ENCODE measurements at regions not wholly inside any gene's neighbourhood (a gene's known extent, or its start where the extent isn't known, plus 50 kb on each side); places are given as distances from the start of the nearest gene placed in this dataset.
A peak's percentile ranks its signal among the peaks of the same experiment; 100 is the strongest.
"Not testable (repeated sequence)": the region's sequence is repeated elsewhere in the genome, so short reads cannot be mapped to it uniquely, and the experiment has no call there.

DNA sequence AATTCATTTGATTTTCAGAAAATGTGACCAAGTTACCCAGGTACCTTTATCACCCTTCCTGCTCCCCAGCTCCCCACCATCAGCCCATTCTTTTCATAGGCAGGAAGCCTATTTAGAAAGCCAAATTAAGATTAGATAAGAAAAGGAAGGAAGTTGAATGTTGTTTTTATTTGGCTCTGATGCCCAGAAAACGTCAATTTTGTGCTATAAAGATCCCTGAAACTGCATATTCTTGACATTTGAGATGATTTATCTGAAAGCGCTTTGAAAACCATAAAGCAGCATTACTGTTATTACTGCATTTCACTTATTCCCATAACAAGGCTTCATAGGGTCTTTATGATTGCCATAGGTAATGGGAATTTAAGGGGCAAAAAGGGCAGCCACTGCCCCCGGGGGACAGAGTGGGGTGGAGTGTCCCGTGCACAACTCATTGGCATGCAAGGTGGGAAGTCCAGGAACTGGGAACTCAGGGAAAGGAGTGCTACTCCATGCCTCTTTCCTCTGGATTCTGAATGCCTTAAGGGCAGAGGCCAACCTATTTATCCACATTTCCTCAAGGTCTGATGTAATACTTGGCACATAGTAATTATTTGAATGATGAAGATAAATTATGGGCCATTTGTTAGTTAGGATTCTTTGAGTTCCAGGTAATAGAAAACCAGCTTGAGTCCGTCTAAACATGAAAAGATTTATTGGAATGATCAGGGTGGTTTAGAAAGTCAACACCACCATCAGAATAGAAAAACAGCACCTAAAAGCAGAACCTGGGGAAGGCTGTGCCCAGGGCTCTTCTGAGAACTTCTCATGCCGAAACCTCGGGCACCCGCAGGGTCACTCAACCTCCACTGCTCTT, 100.6 kb upstream of the ELMO1 start:
- Histone ChIP-seq H3K79me2 (ENCODE audit: control insufficient read depth, insufficient read depth, low read length) (no peaks in the 10 kb centered on the region), H2AK5ac (ENCODE audit: low read length) (no peak overlapping the region), H4K8ac (ENCODE audit: low read depth, low read length) (no peak overlapping the region), H4K5ac (ENCODE audit: low read length) (no peak overlapping the region), H2BK15ac (replicated peaks; ENCODE audit: low read depth) (no peak overlapping the region), H3K23ac (ENCODE audit: low read length) (no peak overlapping the region), H3K9ac (ENCODE audit: low read length) (no peak overlapping the region), H3K4me1 (ENCODE audit: control insufficient read depth, low read depth, low read length) (peaks cover 10% of the 10 kb centered on the region), H2BK5ac (ENCODE audit: low read length) (peak overlapping the region; percentile 47), H3K27ac (ENCODE audit: low read depth, low read length) (no peak overlapping the region), H3K79me1 (ENCODE audit: low read length) (no peaks in the 10 kb centered on the region), H3K18ac (ENCODE audit: low read length) (no peak overlapping the region), H3K4me2 (ENCODE audit: low read length) (no peak overlapping the region), H3K36me3 (ENCODE audit: control insufficient read depth, insufficient read depth, low read length) (no peaks in the 10 kb centered on the region), H2BK120ac (ENCODE audit: low read depth, low read length) (no peak overlapping the region), H3K27me3 (ENCODE audit: insufficient read depth, low read length, poor library complexity) (no peaks in the 10 kb centered on the region), H3K4me3 (ENCODE audit: low read length) (no peak overlapping the region), H3K4ac (ENCODE audit: low read depth, low read length) (no peak overlapping the region), H3K56ac (ENCODE audit: low read length) (peak overlapping the region; percentile 56)
- DNase-seq = no peak
- WGBS (ENCODE audit: extremely low coverage, insufficient coverage, low lambda C conversion rate) = no CpG with 5 or more reads among the region's 8 CpGs

DNA sequence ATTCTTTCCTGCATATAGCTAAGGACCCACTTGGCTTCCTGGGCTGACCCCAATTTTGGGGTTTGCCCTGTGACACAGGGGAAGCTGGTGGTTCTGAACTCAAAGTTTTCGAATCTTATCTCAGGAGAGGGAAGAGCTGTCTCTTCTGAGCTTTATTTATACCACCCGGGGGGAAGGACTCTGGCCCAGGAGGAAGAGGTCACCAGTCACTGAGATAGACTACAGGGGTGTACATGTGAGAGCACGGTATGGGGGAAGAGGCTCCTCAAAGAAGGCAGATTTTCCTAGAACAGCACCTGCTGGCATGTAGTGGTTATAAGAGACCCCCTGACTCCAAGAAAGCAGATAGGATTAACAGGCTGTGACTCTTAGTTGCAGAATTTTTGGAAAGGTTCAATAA, 101.8 kb upstream of the ELMO1 start:
- no peak overlapping the region for H3K4me3 ChIP-seq (ENCODE audit: low read length)
- no peak overlapping the region for H3K27ac ChIP-seq (ENCODE audit: low read depth, low read length)
- DNase-seq = no peak
- H3K4ac ChIP-seq (ENCODE audit: low read depth, low read length) = no peak overlapping the region
- H2BK15ac ChIP-seq (replicated peaks; ENCODE audit: low read depth) = no peak overlapping the region
- no peaks in the 10 kb centered on the region for H3K27me3 ChIP-seq (ENCODE audit: insufficient read depth, low read length, poor library complexity)
- H2BK120ac ChIP-seq (ENCODE audit: low read depth, low read length) = no peak overlapping the region
- H3K56ac ChIP-seq (ENCODE audit: low read length) = no peak overlapping the region
- no peak overlapping the region for H2AK5ac ChIP-seq (ENCODE audit: low read length)
- H4K5ac ChIP-seq (ENCODE audit: low read length) = no peak overlapping the region
- no peak overlapping the region for H3K18ac ChIP-seq (ENCODE audit: low read length)
- no peak overlapping the region for H3K9ac ChIP-seq (ENCODE audit: low read length)
- no peaks in the 10 kb centered on the region for H3K79me2 ChIP-seq (ENCODE audit: control insufficient read depth, insufficient read depth, low read length)
- no peak overlapping the region for H3K23ac ChIP-seq (ENCODE audit: low read length)
- no peak overlapping the region for H4K8ac ChIP-seq (ENCODE audit: low read depth, low read length)
- no peak overlapping the region for H3K4me2 ChIP-seq (ENCODE audit: low read length)
- H3K4me1 ChIP-seq (ENCODE audit: control insufficient read depth, low read depth, low read length) = peaks cover 10% of the 10 kb centered on the region
- no peaks in the 10 kb centered on the region for H3K36me3 ChIP-seq (ENCODE audit: control insufficient read depth, insufficient read depth, low read length)
- WGBS (ENCODE audit: extremely low coverage, insufficient coverage, low lambda C conversion rate) = no CpG with 5 or more reads among the region's 3 CpGs
- H3K79me1 ChIP-seq (ENCODE audit: low read length) = no peaks in the 10 kb centered on the region
- H2BK5ac ChIP-seq (ENCODE audit: low read length) = no peak overlapping the region

DNA sequence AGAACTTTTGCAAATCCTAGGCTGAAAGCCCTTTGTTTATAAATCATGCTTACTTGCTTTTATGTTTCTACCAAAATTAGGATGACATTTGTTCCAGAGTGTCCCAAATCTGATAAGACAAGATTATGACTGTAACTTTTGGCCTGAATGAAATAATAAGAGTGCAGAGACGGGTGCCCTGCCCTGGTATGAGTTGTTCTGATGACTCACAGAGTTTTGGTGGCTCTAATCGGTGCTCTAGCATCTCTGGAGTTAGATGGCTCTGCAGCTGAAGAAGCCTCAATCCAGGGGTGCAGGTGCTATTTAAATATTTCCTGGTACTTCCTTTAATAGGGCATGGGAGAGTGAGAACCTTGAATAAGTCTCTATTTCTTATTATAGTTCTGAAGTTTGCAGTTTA, 102.2 kb upstream of the ELMO1 start:
- Histone ChIP-seq H3K56ac (ENCODE audit: low read length) (no peak overlapping the region), H3K27ac (ENCODE audit: low read depth, low read length) (no peak overlapping the region), H3K4ac (ENCODE audit: low read depth, low read length) (no peak overlapping the region), H4K5ac (ENCODE audit: low read length) (no peak overlapping the region), H3K27me3 (ENCODE audit: insufficient read depth, low read length, poor library complexity) (no peaks in the 10 kb centered on the region), H4K8ac (ENCODE audit: low read depth, low read length) (no peak overlapping the region), H2AK5ac (ENCODE audit: low read length) (no peak overlapping the region), H3K79me2 (ENCODE audit: control insufficient read depth, insufficient read depth, low read length) (no peaks in the 10 kb centered on the region), H3K4me3 (ENCODE audit: low read length) (no peak overlapping the region), H2BK5ac (ENCODE audit: low read length) (no peak overlapping the region), H3K9ac (ENCODE audit: low read length) (no peak overlapping the region), H3K4me2 (ENCODE audit: low read length) (no peak overlapping the region), H3K18ac (ENCODE audit: low read length) (no peak overlapping the region), H3K79me1 (ENCODE audit: low read length) (no peaks in the 10 kb centered on the region), H2BK120ac (ENCODE audit: low read depth, low read length) (no peak overlapping the region), H3K4me1 (ENCODE audit: control insufficient read depth, low read depth, low read length) (peaks cover 10% of the 10 kb centered on the region), H3K23ac (ENCODE audit: low read length) (no peak overlapping the region), H3K36me3 (ENCODE audit: control insufficient read depth, insufficient read depth, low read length) (no peaks in the 10 kb centered on the region), H2BK15ac (replicated peaks; ENCODE audit: low read depth) (no peak overlapping the region)
- no peak for DNase-seq
- WGBS (ENCODE audit: extremely low coverage, insufficient coverage, low lambda C conversion rate) = no CpG with 5 or more reads among the region's 2 CpGs

DNA sequence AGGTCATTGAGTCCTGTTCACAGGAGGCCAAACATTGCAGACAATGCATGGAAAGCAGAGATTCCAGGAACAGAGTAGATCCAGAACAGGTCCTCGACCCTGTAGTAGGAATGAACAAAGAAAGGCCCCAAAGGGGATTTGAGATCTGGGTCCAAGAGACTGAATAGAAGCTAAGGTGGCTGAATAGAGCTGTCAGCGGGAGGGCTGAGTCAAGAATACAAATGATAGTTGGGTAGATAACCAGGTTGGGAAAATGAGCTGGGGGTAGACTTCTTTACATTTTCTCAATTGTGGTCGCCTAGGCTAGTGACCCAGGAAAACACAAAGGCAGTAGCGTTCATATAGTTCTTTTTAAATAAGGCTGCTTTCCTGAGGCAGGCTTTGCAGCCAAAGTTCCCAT, 103.4 kb upstream of the ELMO1 start:
- Histone ChIP-seq H3K4me3 (ENCODE audit: low read length) (no peak overlapping the region), H2AK5ac (ENCODE audit: low read length) (no peak overlapping the region), H3K79me2 (ENCODE audit: control insufficient read depth, insufficient read depth, low read length) (no peaks in the 10 kb centered on the region), H3K27me3 (ENCODE audit: insufficient read depth, low read length, poor library complexity) (no peaks in the 10 kb centered on the region), H3K27ac (ENCODE audit: low read depth, low read length) (peak overlapping the region; percentile 7), H3K18ac (ENCODE audit: low read length) (no peak overlapping the region), H3K4me2 (ENCODE audit: low read length) (no peak overlapping the region), H3K79me1 (ENCODE audit: low read length) (no peaks in the 10 kb centered on the region), H3K9ac (ENCODE audit: low read length) (no peak overlapping the region), H3K23ac (ENCODE audit: low read length) (no peak overlapping the region), H4K5ac (ENCODE audit: low read length) (no peak overlapping the region), H2BK120ac (ENCODE audit: low read depth, low read length) (no peak overlapping the region), H2BK5ac (ENCODE audit: low read length) (no peak overlapping the region), H4K8ac (ENCODE audit: low read depth, low read length) (no peak overlapping the region), H3K4ac (ENCODE audit: low read depth, low read length) (no peak overlapping the region), H2BK15ac (replicated peaks; ENCODE audit: low read depth) (no peak overlapping the region), H3K36me3 (ENCODE audit: control insufficient read depth, insufficient read depth, low read length) (no peaks in the 10 kb centered on the region), H3K4me1 (ENCODE audit: control insufficient read depth, low read depth, low read length) (peaks cover 9% of the 10 kb centered on the region), H3K56ac (ENCODE audit: low read length) (no peak overlapping the region)
- WGBS (ENCODE audit: extremely low coverage, insufficient coverage, low lambda C conversion rate) = no CpG with 5 or more reads among the region's 4 CpGs
- peak; percentile 50 for DNase-seq

DNA sequence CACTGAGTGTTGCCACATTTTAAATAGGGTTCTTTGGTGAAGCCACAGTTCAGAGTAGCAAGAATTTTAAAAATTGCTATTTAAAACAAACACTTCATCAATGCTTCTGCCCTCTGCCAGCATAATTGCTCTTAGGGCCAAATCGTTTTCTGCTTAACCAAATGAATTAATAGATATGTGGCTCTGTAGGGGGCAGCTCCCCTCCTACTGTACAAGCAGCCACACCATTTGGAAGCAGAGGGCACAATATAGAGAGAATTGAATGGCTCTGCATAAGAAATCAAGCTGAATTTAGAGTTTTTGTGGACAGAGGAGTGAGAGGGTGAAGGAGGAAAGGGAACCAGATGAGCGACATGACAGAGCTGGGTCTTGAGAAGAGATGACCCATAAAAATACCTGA, 103.8 kb upstream of the ELMO1 start:
- not testable (repeated sequence) for H4K5ac ChIP-seq (ENCODE audit: low read length); H2AK5ac ChIP-seq (ENCODE audit: low read length); H3K36me3 ChIP-seq (ENCODE audit: control insufficient read depth, insufficient read depth, low read length); H3K18ac ChIP-seq (ENCODE audit: low read length); H3K27ac ChIP-seq (ENCODE audit: low read depth, low read length); H3K79me1 ChIP-seq (ENCODE audit: low read length); H3K23ac ChIP-seq (ENCODE audit: low read length); H4K8ac ChIP-seq (ENCODE audit: low read depth, low read length); H3K4ac ChIP-seq (ENCODE audit: low read depth, low read length); H3K4me1 ChIP-seq (ENCODE audit: control insufficient read depth, low read depth, low read length); H3K4me2 ChIP-seq (ENCODE audit: low read length); H3K27me3 ChIP-seq (ENCODE audit: insufficient read depth, low read length, poor library complexity); DNase-seq; H3K9ac ChIP-seq (ENCODE audit: low read length); H2BK120ac ChIP-seq (ENCODE audit: low read depth, low read length); H3K4me3 ChIP-seq (ENCODE audit: low read length); H3K79me2 ChIP-seq (ENCODE audit: control insufficient read depth, insufficient read depth, low read length); H2BK15ac ChIP-seq (replicated peaks; ENCODE audit: low read depth)
- Histone ChIP-seq H2BK5ac (ENCODE audit: low read length) (peak overlapping the region; percentile 10), H3K56ac (ENCODE audit: low read length) (peak overlapping the region; percentile 25)
- WGBS (ENCODE audit: extremely low coverage, insufficient coverage, low lambda C conversion rate) = no CpG with 5 or more reads among the region's 2 CpGs

DNA sequence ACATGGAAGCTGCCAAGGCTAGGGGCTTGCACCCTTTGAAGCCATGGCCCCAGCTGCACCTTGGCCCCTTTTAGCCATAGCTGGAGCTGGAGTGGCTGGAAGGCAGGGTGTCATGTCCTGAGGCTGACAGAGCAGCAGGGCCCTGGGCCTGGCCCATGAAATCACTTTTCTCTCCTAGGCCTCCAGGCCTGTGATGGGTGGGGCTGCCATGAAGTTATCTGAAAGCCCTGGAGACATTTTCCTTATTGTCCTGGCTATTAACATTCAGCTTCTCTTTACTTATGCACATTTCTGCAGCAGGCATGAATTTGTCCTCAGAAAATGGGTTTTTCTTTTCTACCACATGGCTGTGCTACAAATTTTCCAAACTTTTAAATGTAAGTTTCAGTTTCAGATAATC, 106.9 kb upstream of the ELMO1 start:
- H4K5ac ChIP-seq (ENCODE audit: low read length) = no peak overlapping the region
- no peak overlapping the region for H3K4me3 ChIP-seq (ENCODE audit: low read length)
- peaks cover 2% of the 10 kb centered on the region for H3K4me1 ChIP-seq (ENCODE audit: control insufficient read depth, low read depth, low read length)
- H3K36me3 ChIP-seq (ENCODE audit: control insufficient read depth, insufficient read depth, low read length) = no peaks in the 10 kb centered on the region
- no peak overlapping the region for H2BK120ac ChIP-seq (ENCODE audit: low read depth, low read length)
- no peaks in the 10 kb centered on the region for H3K79me1 ChIP-seq (ENCODE audit: low read length)
- H3K4ac ChIP-seq (ENCODE audit: low read depth, low read length) = no peak overlapping the region
- H2BK15ac ChIP-seq (replicated peaks; ENCODE audit: low read depth) = no peak overlapping the region
- no peak overlapping the region for H2AK5ac ChIP-seq (ENCODE audit: low read length)
- no peak overlapping the region for H3K27ac ChIP-seq (ENCODE audit: low read depth, low read length)
- no peak overlapping the region for H2BK5ac ChIP-seq (ENCODE audit: low read length)
- no peak overlapping the region for H3K23ac ChIP-seq (ENCODE audit: low read length)
- no peak overlapping the region for H3K9ac ChIP-seq (ENCODE audit: low read length)
- no peak for DNase-seq
- no peak overlapping the region for H3K18ac ChIP-seq (ENCODE audit: low read length)
- no peak overlapping the region for H3K56ac ChIP-seq (ENCODE audit: low read length)
- no peaks in the 10 kb centered on the region for H3K79me2 ChIP-seq (ENCODE audit: control insufficient read depth, insufficient read depth, low read length)
- H3K27me3 ChIP-seq (ENCODE audit: insufficient read depth, low read length, poor library complexity) = no peaks in the 10 kb centered on the region
- H4K8ac ChIP-seq (ENCODE audit: low read depth, low read length) = no peak overlapping the region
- no peak overlapping the region for H3K4me2 ChIP-seq (ENCODE audit: low read length)

Measured in mesendoderm (in vitro differentiated cells).